ENCODE measurements at regions not wholly inside any gene's neighbourhood (a gene's known extent, or its start where the extent isn't known, plus 50 kb on each side); places are given as distances from the start of the nearest gene placed in this dataset.

GRCh38 chr1:243964915-243965314 is 86.2 kb upstream of the ZBTB18 start:
- Histone ChIP-seq H3K27ac (no peak overlapping the region), H3K27me3 (no peaks in the 10 kb centered on the region), H3K9me3 (replicated peaks in 1 of 3) (no peaks in the 10 kb centered on the region), H3K4me1 (replicated peaks in 1 of 2) (no peaks in the 10 kb centered on the region), H3K4me3 (no peak overlapping the region), H3K36me3 (replicated peaks in 1 of 2) (no peaks in the 10 kb centered on the region)
- no peak for TF ChIP-seq CTCF (IDR thresholded peaks at IDR 0.05)
- no peak for TF ChIP-seq POLR2A (IDR thresholded peaks at IDR 0.05)
- intact Hi-C loops (cut with DNase I): no loop called here
- no peak for DNase-seq
- 92 to 97% (median 94%) methylated on average over 2 of the region's 2 CpGs for WGBS, 4 donors

GRCh38 chr1:243963571-243963970 is 87.5 kb upstream of the ZBTB18 start:
- no peak overlapping the region for H3K27ac ChIP-seq
- intact Hi-C loops (cut with DNase I): no loop called here
- DNase-seq: no peak
- H3K36me3 ChIP-seq (replicated peaks in 1 of 2): no peaks in the 10 kb centered on the region
- no peaks in the 10 kb centered on the region for H3K9me3 ChIP-seq (replicated peaks in 1 of 3)
- TF ChIP-seq CTCF (IDR thresholded peaks at IDR 0.05) (no peak), POLR2A (IDR thresholded peaks at IDR 0.05) (no peak)
- WGBS, 4 donors: 79 to 87% (median 80%) methylated on average over 3 of the region's 3 CpGs
- peaks cover 9% of the 10 kb centered on the region for H3K27me3 ChIP-seq
- no peaks in the 10 kb centered on the region for H3K4me1 ChIP-seq (replicated peaks in 1 of 2)
- H3K4me3 ChIP-seq: no peak overlapping the region

GRCh38 chr1:243962541-243962940 is 88.5 kb upstream of the ZBTB18 start:
- H3K27me3 ChIP-seq: peaks cover 9% of the 10 kb centered on the region
- TF ChIP-seq CTCF (IDR thresholded peaks at IDR 0.05) (no peak), POLR2A (IDR thresholded peaks at IDR 0.05) (no peak)
- H3K36me3 ChIP-seq (replicated peaks in 1 of 2): no peaks in the 10 kb centered on the region
- no peaks in the 10 kb centered on the region for H3K4me1 ChIP-seq (replicated peaks in 1 of 2)
- intact Hi-C loops (cut with DNase I): no loop called here
- WGBS, 4 donors: 75 to 91% (median 86%) methylated on average over 3 of the region's 3 CpGs
- no peak for DNase-seq
- H3K27ac ChIP-seq: no peak overlapping the region
- H3K9me3 ChIP-seq (replicated peaks in 1 of 3): no peaks in the 10 kb centered on the region
- H3K4me3 ChIP-seq: no peak overlapping the region

- no peak for DNase-seq
- TF ChIP-seq POLR2A (IDR thresholded peaks at IDR 0.05): no peak
- TF ChIP-seq CTCF (IDR thresholded peaks at IDR 0.05): no peak
- H3K27ac ChIP-seq: no peak overlapping the region
- no peak overlapping the region for H3K4me3 ChIP-seq
- H3K9me3 ChIP-seq (replicated peaks in 1 of 3): no peaks in the 10 kb centered on the region
- H3K36me3 ChIP-seq (replicated peaks in 1 of 2): no peaks in the 10 kb centered on the region
- H3K4me1 ChIP-seq (replicated peaks in 1 of 2): no peaks in the 10 kb centered on the region
- intact Hi-C loops (cut with DNase I): no loop called here
- H3K27me3 ChIP-seq: peaks cover 9% of the 10 kb centered on the region
- 66 to 83% (median 69%) methylated on average over 2 of the region's 2 CpGs for WGBS, 4 donors
Measured at GRCh38 chr1:243959998-243960397, 91.1 kb upstream of the ZBTB18 start.
